Hippocampal formation (tissue), 2 donors: ENCODE measurements at regions not wholly inside any gene's neighbourhood (a gene's known extent, or its start where the extent isn't known, plus 50 kb on each side); places are given as distances from the start of the nearest gene placed in this dataset.
"Not testable (repeated sequence)": the region's sequence is repeated elsewhere in the genome, so short reads cannot be mapped to it uniquely, and the experiment has no call there.

Source experiments
- DNase-seq, 2 donors: peaks; one replicate each; lab custom pipeline; 2025; lab: John Stamatoyannopoulos, UW

GRCh38 chr6:105726902-105727655, 324.2 kb upstream of the PREP start:
- no peak for DNase-seq

GRCh38 chr6:105714846-105715245, 312.0 kb upstream of the PREP start:
- no peak for DNase-seq

GRCh38 chr6:105713474-105714118, 310.7 kb upstream of the PREP start:
- DNase-seq, result no peak

GRCh38 chr6:105711216-105711615, 308.3 kb upstream of the PREP start:
- no peak for DNase-seq

GRCh38 chr6:105705608-105706007, 302.7 kb upstream of the PREP start:
- DNase-seq, result no peak

DNA sequence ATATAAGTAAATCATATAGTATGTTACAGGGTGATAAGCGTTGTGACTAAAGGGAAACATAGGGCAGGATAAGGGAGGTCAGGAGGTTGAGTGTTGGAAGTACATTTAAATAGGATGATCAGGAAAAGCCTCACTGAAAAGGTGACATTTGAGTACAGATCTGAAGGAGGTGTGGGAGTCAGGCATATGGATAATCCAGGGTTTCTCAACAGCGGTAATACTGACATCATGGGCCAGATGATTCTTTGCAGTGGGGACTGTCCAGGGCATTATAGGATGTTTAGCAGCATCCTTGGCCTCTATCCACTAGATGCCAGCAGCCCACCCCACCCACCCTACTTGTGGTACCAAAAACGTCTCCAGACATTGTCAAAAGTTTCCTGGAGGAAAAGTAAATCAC, 292.6 kb upstream of the PREP start:
- DNase-seq, result no peak

GRCh38 chr6:105692613-105693215, 289.8 kb upstream of the PREP start:
- DNase-seq, result no peak

GRCh38 chr6:105691971-105692370, 289.1 kb upstream of the PREP start:
- no peak for DNase-seq

DNA sequence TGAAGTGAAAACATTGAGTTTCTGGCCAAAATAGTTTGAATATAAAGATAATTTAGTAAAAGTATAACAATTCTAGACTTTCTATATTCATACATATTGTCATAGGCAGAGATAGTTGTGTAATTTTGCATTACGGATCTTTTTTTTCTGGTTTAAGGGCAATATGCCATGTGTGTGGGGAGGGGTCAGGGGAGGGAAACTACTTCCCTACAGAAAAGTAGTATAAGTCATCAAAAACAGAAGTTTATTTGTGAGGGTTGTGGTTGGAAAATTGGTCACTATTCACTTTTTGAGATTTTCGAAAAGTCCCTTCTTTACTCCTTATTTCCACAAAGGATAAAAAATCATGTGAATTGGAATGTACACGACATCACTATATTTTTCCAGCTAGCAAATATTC, 288.2 kb upstream of the PREP start:
- DNase-seq, result no peak

- no peak for DNase-seq
Measured at GRCh38 chr6:105688573-105688972, 285.7 kb upstream of the PREP start.

DNA sequence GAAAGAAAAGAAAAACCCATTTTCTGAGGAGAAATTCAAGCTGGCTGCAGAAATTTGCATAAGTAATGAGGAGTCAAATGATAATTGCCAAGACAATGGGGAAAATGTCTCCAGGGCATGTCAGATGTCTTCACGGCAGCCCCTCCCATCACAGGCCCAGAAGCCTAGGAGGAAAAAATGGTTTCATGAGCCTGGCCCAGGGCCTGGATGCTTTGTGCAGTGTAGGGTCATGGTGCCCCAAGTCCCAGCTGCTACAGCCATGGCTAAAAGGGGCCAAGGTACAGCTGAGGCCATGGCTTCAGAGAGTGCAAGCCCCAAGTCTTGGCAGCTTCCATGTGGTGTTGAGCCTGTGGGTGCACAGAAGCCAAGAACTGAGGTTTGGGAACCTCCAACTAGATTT, 283.9 kb upstream of the PREP start:
- not testable (repeated sequence) for DNase-seq

DNA sequence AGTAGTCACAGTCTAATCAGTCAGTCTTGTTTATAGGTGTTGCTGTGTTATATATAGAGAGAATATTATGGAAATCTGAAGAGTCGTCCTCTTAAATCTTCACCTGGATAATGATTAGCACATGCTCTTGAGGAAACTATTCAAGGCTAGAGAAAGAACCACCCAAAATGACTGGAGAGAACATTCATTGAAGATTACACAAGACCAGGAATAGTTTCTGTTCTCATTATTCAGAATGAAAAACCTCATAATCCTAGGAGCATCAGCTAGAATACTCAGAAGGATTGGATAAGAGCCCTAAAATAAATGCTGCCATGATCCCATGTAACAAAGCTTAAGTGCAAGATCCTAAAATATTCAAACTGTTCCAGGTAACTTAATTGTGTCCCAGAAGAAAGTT, 278.2 kb upstream of the PREP start:
- DNase-seq, result no peak

- DNase-seq, result no peak
Measured at GRCh38 chr6:105680131-105680530, 277.2 kb upstream of the PREP start.

DNA sequence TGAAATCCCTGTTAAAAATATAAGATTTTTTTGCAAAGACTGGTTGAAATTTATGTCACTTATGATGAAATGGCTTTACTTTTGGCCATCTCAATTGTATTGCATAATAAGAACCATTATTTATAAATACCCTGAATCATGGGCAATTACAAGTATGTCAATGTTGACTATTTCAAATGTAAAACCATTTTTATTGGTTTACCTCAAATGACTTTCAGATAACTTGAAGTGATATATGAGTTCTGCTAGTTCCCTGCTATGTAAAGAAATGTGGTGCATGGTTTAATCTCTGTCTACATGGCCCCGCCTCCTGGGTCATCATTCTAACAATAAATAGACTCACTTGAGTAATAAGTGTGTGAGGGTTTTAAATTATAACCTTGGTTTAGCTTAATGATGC, 275.6 kb upstream of the PREP start:
- no peak for DNase-seq

DNA sequence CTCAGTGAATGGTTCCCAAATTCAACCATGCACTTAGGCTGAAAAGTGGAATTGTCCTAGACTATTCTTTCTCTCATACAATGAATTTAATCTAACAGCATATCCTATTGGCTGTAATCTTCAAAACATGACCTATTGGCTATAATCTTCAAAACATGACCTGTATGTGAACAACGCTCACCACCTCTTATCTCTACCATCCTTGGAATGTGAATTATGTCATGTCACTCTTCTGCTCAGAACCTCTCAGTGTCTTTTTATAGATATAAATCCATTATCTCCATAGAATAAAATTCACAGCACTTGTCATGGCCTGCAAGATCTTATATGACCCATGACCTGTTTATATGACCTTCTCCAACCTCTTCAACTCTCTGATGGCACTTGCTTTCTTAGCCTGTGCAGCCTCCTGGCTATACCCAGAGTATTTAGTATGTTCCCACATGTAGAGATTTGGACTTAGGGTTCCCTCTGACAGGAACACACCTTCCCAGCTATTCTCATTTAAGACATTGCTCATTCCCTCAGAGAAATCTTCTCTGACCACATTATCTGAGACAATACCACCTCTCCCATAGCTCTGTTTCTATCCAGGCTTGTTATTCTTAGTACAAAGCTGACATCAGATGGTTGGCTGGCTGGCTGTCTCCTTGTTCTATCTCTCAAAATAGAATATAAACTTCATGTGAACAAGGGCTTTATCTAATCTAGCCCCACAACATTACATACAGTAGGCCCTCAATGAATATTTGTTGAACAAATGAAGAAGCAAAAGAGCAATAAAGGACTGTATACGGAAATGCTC, 275.0 kb upstream of the PREP start:
- no peak for DNase-seq

DNA sequence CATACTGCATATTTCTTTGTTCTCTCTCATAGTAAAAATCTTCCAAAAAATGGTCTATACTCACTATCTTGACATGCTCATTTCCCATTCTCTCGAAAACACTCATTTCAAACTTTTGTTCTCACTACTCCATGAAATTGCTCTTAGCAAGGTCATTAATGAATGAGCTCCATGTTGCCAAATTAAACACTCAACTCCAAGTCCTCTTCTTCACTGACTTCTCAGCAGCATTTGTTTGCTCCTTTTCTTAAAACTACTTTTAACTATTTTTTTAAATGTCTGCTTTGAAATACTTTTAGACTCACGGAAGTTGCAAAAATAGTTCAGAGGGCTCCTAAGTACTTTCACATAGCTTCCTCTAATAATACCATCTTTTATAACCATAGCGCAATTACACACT, 274.0 kb upstream of the PREP start:
- DNase-seq, result no peak

DNA sequence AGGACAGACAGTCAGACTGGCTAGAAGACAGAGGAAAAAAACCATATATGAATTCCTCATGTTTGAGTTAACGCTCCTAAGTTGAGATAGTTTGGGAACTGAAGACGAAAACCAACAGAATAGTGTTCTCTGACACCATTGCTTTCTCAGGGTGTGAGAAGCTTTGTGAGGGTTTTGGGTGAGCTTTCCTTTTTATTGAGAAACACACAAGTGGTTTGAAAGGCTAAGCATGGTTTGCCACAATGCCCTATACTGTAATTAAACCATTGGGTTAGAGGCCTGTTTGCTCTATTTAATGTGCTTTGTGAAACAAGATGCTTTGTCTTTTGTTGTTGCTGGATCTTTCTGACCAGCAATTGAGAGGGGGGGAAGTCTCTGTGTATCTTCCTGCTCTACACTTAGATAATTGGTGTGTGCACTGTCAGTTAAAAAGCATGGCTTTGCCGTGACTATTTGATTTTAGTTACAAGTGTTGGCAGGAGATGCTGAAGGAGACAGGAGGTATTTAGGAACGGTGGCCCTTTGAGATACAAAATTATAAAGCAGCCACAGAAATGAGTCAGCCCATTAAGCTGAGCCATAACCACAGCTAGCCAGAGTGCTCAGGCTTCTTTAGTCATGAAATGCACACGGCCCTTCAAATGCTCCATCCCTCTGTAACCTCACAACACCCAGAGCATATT, 273.0 kb upstream of the PREP start:
- no peak for DNase-seq

- not testable (repeated sequence) for DNase-seq
Measured at GRCh38 chr6:105672856-105673538, 270.1 kb upstream of the PREP start.

DNA sequence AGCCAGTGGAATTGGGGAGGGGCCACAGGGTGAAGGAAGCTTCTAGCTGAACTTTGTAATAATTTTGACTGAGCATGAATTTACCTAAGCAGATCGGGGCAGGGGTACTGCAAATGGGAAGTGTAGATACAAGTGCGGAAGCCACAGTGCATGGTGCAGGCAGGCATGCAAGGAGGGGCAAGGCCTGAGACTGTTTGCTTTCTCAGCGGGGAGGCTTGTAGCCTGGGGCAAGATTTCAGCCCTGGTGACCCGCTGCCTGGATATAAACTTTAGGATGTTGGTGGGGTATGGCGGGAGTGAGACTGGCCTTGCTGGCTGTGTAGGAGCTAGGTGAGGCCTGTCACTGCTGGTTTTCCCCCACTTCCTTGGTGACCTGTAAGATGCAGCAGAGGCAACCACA, 266.4 kb upstream of the PREP start:
- DNase-seq, result no peak

DNA sequence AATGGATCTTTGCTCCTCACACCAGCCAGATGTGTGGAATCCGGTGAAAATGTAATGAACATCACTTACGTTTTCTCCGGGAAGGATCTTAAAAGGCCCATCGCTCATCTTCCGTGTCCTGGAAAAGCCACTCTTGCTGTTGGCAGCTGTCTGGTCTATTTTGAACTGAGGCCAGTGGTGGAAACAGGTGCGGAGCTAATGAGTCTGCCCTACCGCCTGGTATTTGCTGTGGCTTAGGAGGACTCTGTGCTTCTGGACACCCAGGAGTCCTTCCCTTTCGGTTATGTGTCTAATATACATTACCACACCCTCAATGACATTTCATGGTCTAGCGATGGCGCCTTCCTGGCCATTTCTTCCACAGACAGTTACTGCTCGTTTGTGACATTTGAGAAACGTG, 264.2 kb upstream of the PREP start:
- no peak for DNase-seq

- DNase-seq, result no peak
Measured at GRCh38 chr6:105664931-105665330, 262.0 kb upstream of the PREP start.
